ENCODE measurements at regions not wholly inside any gene's neighbourhood (a gene's known extent, or its start where the extent isn't known, plus 50 kb on each side); places are given as distances from the start of the nearest gene placed in this dataset.

DNA sequence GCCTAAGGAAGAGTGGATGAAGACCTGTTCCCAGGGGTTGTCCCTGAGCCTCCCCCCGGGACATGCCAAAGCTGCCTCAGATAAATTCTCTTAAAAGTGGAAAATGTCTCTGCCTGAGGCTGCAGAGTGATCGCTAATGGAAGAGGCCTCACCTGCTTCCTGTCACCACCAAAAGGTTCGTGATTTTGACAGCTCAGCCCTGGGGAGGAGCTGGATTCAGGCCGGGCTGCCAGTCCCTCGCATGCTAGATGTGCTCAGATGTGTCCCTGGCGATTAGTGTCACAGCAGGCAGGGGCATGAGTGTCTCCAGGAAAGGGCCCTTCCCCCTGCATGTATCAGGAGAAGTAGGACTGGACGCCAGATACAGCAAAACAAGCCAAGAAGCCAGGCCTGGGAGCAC is 626.5 kb downstream of the UQCRFS1 start:
- Histone ChIP-seq H3K9me3 (ENCODE audit: control insufficient read depth, low read depth, low read length) (no peaks in the 10 kb centered on the region), H2BK15ac (ENCODE audit: low read depth, low read length) (no peak overlapping the region), H3K9ac (ENCODE audit: extremely low read depth, insufficient read length, low read length) (no peak overlapping the region), H2BK120ac (ENCODE audit: low read depth, low read length, poor library complexity, severe bottlenecking) (no peak overlapping the region), H3K4ac (ENCODE audit: low read depth, low read length) (no peak overlapping the region), H3K27ac (ENCODE audit: insufficient read length, low read depth, low read length) (no peak overlapping the region), H4K8ac (replicated peaks; ENCODE audit: insufficient read length, low read depth, low read length) (no peak overlapping the region), H3K23me2 (ENCODE audit: insufficient read length, low read depth, low read length, poor library complexity, severe bottlenecking) (no peaks in the 10 kb centered on the region), H3T11ph (ENCODE audit: low read length) (no peak overlapping the region), H2AK5ac (ENCODE audit: insufficient read length, low read length) (no peak overlapping the region), H3K4me1 (ENCODE audit: insufficient read depth, low read length) (peaks cover 8% of the 10 kb centered on the region; the same call in 1 of the 2 replicates), H3K79me1 (ENCODE audit: insufficient read depth, low read depth, low read length, poor library complexity, severe bottlenecking) (no peaks in the 10 kb centered on the region), H3K23ac (ENCODE audit: insufficient read length, low read depth, low read length) (no peak overlapping the region), H3K14ac (ENCODE audit: insufficient read depth, low read length) (no peak overlapping the region), H2BK20ac (ENCODE audit: low read depth, low read length, poor library complexity, severe bottlenecking) (no peak overlapping the region), H3K79me2 (ENCODE audit: insufficient read depth, low read length) (no peaks in the 10 kb centered on the region), H3K27me3 (ENCODE audit: insufficient read depth, low read length) (no peaks in the 10 kb centered on the region), H4K91ac (ENCODE audit: insufficient read length, low read depth, low read length) (no peak overlapping the region), H2BK12ac (ENCODE audit: insufficient read length, low read depth, low read length) (no peak overlapping the region), H4K5ac (ENCODE audit: insufficient read length, low read depth, low read length) (no peak overlapping the region), H2BK5ac (ENCODE audit: insufficient read length, low read length) (no peak overlapping the region), H3K56ac (ENCODE audit: insufficient read length, low read depth, low read length) (no peak overlapping the region), H2AFZ (ENCODE audit: low read length) (no peak overlapping the region), H3K18ac (ENCODE audit: insufficient read length, low read depth, low read length) (no peak overlapping the region), H4K20me1 (ENCODE audit: control insufficient read depth, insufficient read depth, insufficient read length) (no peaks in the 10 kb centered on the region), H3K4me2 (ENCODE audit: insufficient read depth, insufficient read length, low read length) (no peak overlapping the region)
- no peak overlapping the region for H3K4me3 Mint-ChIP-seq
- H3K27me3 Mint-ChIP-seq (ENCODE audit: low read depth), result no peaks in the 10 kb centered on the region; the same call in 1 of the 2 replicates
- WGBS (ENCODE audit: extremely low coverage, insufficient read length, low lambda C conversion rate), result no CpG with 5 or more reads among the region's 7 CpGs
- no peak for DNase-seq
- H3K4me1 Mint-ChIP-seq, result peaks cover 35 to 39% of the 10 kb centered on the region in 2 experiments
- TF ChIP-seq, protein P1, sequence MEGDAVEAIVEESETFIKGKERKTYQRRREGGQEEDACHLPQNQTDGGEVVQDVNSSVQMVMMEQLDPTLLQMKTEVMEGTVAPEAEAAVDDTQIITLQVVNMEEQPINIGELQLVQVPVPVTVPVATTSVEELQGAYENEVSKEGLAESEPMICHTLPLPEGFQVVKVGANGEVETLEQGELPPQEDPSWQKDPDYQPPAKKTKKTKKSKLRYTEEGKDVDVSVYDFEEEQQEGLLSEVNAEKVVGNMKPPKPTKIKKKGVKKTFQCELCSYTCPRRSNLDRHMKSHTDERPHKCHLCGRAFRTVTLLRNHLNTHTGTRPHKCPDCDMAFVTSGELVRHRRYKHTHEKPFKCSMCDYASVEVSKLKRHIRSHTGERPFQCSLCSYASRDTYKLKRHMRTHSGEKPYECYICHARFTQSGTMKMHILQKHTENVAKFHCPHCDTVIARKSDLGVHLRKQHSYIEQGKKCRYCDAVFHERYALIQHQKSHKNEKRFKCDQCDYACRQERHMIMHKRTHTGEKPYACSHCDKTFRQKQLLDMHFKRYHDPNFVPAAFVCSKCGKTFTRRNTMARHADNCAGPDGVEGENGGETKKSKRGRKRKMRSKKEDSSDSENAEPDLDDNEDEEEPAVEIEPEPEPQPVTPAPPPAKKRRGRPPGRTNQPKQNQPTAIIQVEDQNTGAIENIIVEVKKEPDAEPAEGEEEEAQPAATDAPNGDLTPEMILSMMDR (conservative IDR thresholded peaks at IDR 0.05), result no peak
- no peaks in the 10 kb centered on the region for H3K36me3 Mint-ChIP-seq (ENCODE audit: insufficient read depth in 1 of 3, low read depth in 3 of 3)
- no peaks in the 10 kb centered on the region; a peak in 1 of 5 replicates for H3K9me3 Mint-ChIP-seq
- no peak overlapping the region; a peak in 1 of 7 replicates for H3K27ac Mint-ChIP-seq
